HTR-8/SVneo (cell line): ENCODE measurements at regions not wholly inside any gene's neighbourhood (a gene's known extent, or its start where the extent isn't known, plus 50 kb on each side); places are given as distances from the start of the nearest gene placed in this dataset.
A peak's percentile ranks its signal among the peaks of the same experiment; 100 is the strongest.
"Not testable (repeated sequence)": the region's sequence is repeated elsewhere in the genome, so short reads cannot be mapped to it uniquely, and the experiment has no call there.

Experiments used
- DNase-seq: peaks from one replicate; pipeline ENCODE4 v3.0.0; 2011; ENCODE audit warnings: low spot score, mixed read lengths; ENCODE audit not compliant: insufficient read length
- FAIRE-seq: peaks from 2 replicates; lab custom pipeline; 2011; peaks lifted over from hg19 to GRCh38; lab: Jason Lieb, UNC

- FAIRE-seq: no peak
Observed at GRCh38 chr1:43108080-43108479, 64.0 kb downstream of the EBNA1BP2 start.

DNA sequence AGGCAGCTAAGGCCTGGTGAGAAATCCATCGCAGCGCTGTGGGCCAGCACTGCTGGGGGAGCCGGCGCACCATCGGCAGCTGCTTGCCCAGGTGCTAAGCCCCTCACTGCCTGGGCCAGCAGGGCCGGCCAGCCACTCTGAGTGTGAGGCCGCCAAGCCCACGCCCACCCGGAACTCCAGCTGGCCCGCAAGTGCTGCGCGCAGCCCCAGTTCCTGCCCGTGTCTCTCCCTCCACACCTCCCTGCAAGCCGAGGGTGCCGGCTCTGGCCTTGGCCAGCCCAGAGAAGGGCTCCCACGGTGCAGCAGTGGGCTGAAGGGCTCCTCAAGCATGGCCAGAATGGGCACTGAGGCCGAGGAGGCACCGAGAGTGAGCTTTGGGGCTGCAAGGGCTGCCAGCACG is 64.4 kb downstream of the EBNA1BP2 start:
- DNase-seq (no peak), FAIRE-seq (no peak)

More at GRCh38 chr1:43108080-43108479, 64.0 kb downstream of the EBNA1BP2 start:
- DNase-seq: no peak

DNA sequence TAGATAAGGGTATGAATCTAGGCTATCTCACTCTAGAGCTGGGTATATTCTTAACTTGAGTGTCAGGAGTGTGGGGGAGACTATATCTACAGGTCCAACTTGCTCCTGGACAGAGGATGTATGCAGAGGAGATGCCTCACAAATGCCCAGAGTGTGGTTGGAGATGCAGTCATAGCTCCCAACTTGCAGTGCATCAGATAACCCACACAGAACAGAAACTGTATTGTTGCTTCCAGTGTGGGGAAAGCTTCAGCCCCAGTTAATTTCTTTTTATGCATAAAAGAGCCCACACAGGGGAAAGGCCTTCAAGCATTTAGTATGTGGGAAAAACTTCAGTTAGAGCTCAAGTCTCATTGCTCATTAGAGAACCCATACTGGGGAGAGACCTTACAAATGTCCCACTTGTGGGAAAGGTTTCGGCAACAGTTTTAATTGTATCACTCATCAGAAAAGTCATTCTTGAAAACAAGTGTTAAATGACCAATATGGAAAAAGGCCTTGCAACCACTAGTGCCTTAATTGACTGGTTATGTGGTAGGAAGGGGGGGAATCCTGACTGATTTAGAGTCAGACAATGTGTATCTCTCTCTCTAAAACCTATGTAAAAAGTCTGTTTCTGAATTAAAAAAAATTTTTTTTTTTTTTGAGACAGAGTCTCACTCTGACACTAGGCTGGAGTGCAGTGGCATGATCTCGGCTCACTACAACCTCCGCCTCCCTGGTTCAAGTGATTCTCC is 67.9 kb downstream of the EBNA1BP2 start:
- FAIRE-seq (no peak), DNase-seq (no peak)

DNA sequence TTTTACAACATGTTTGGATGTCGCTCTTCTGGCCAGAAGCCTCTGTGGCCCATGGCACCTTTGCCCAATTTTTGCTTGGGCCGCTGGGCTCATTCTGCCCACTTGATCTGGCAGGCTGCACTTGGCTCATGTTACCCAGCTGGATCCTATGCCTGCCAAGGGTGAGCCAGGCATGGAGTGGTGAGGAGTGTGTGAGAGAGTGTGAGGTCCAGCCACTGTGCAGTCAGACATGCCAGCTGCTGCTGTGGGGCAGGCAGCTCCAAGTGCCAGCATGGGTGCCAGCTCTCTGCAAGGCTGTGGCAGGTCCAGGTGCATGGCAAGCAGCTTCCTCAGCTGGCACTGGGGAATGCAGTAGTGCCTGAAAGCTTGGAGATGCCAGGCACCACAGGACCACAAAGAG is 71.0 kb downstream of the EBNA1BP2 start:
- DNase-seq (no peak), FAIRE-seq (no peak)

GRCh38 chr1:43098200-43098599 is 73.9 kb downstream of the EBNA1BP2 start:
- FAIRE-seq: no peak

DNA sequence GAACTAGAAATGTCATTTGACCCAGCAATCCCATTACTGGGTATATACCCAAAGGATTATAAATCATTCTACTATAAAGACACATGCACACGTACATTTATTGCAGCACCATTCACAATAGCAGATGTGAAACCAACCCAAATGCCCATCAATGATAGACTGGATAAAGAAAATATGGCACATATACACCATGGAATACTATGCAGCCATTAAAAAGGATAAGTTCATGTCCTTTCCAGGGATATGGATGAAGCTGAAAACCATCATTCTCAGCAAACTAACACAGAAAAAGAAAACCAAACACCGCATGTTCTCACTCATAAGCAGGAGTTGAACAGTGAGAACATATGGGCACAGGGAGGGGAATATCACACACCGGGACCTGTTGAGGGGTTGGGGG is 75.6 kb downstream of the EBNA1BP2 start:
- FAIRE-seq, DNase-seq: not testable (repeated sequence)

More at GRCh38 chr1:43098200-43098599, 73.9 kb downstream of the EBNA1BP2 start:
- no peak for DNase-seq

DNA sequence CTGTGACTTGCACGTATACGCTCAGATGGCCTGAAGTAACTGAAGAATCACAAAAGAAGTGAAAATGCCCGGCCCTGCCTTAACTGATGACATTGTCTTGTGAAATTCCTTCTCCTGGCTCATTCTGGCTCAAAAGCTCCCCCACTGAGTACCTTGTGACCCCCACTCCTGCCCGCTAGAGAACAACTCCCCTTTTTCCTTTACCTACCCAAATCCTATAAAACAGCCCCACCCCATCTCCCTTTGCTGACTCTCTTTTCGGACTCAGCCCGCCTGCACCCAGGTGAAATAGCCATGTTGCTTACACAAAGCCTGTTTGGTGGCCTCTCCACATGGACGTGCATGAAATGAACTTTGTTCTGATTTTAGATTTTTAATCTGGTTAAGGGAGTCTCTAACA is 81.3 kb downstream of the EBNA1BP2 start:
- DNase-seq, FAIRE-seq: not testable (repeated sequence)

GRCh38 chr1:43090157-43090556 is 81.9 kb downstream of the EBNA1BP2 start:
- FAIRE-seq, DNase-seq: not testable (repeated sequence)

GRCh38 chr1:43083375-43083891 is 88.7 kb downstream of the EBNA1BP2 start:
- FAIRE-seq: no peak
- DNase-seq: no peak

- DNase-seq (no peak), FAIRE-seq (no peak)
Observed at GRCh38 chr1:43082740-43083139, 89.3 kb downstream of the EBNA1BP2 start.

DNA sequence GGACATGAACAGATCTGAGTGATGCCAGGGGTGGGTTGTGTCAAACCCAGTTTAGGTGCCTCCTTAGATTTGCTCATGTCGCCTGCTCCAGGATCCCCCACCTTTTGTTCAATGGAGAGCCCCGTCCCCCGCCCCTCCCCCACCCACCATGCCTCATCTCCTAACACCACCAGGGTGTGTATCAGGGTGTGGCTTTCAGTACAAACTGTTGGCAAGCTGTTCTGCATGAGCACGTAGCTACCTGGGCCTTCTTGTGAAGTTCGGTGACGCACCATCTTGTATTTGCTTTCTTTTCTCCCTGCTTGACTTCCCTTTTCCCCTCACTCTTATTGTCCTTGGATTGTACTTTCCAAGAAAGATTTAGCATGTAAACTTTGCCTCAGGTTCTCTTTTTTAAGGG is 94.8 kb downstream of the EBNA1BP2 start:
- FAIRE-seq (no peak), DNase-seq (no peak)

DNA sequence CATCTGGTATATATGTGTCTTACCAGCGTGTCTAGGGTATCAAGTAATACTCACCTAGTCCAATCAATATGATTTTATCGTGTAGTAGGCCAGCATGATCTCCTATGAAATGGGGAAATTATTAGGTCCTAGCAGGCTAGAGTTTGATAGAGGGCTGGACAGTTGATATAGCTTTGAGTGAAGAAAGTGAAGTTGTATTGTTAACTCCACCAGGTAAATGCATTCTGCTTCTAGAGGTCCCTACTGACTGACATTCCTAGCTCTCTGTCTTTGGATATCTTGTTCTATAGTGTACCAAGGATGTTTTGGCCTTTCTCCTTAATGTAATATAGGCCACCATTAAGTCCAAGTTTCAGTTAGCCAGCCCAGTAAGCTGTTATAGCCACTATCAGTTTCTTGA is 97.4 kb downstream of the EBNA1BP2 start:
- FAIRE-seq: no peak
- no peak for DNase-seq

GRCh38 chr1:43074244-43074643 is 97.8 kb downstream of the EBNA1BP2 start:
- DNase-seq: no peak
- FAIRE-seq: no peak

DNA sequence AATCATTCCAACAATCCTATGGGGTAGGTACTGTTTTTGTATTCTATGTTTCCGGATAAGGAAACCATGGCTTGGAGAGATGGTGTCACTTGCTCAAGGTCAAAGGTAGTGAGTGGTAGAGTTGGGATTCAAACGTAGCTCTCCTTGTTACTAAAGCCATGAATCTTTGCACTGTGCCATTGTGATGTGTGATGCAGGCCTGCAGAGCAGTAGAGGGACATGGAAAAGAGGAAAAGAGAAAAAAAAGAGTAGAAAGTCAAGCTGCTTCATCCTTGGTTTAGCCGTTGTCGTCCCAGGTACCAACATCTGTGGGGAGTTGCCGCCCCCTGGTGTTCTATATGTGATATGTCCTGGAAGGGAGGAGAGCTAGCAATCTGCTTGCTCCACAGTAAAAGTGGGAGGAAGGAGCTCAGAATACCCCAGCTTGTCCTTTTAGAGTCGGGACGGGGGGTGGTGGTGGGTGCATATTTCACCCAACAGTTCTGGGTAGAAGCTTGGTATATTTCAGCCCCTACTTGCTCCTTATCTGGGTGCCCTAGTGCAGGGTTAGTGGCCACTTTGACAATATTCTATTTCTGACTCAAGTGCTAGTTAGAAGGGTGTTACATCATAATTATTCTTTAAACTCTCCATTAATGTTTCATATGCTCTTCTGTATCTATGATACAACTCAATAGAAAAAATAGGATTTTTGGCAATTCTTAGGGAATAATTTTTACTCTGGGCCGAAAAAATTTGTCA is 98.4 kb downstream of the EBNA1BP2 start:
- no peak for FAIRE-seq
- DNase-seq: peak; percentile 65

- DNase-seq (no peak), FAIRE-seq (no peak)
Observed at GRCh38 chr1:43072314-43072713, 99.8 kb downstream of the EBNA1BP2 start.

DNA sequence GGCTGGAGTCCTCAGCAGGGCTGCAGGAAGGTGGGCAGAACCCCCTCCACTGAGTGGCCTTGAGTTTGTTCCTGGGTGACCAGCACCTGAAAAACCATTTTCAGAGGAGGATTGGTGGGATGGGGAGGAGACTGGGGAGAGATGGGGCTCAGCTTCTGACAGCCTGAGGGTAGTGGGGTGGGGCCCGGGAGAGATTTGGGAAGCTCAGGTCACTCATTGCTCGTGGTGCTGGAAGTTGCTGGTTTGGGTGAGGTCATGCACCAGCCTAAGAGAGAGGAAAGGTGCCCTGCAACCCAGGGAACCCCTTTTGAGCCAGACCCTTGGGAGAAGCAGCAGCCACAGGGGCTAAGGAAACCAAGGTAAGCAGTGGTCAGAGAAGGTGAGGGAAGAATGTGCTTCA is 100.8 kb downstream of the EBNA1BP2 start:
- no peak for FAIRE-seq

DNA sequence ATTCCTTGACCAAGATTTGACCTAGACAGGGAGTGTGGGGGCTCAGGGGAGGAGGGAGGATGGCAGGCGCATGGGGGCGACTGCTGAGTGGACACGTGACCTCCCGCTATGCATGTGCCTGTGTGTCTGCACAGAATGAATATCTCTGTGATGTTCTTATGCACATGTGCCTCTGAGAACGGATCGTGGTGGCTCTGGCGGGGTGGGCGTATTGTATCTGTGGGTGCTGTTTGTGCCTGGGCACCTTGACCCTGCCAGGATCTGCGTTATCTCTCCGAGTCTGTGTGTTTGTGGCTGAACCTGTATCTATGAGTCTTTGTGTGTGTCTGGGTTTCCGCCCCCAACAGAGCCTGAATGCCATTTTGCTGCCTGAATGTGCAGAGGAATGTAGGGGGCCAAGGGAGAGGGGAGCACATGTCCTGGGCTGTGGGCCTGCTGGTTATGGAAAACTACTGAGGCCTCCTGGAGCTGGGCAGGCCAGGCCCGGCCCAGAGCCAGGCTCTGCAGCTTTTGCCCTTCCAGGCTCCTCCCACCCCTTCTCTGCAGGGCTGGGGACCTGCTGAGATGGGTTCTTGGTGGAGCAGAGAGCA is 102.5 kb downstream of the EBNA1BP2 start:
- no peak for DNase-seq

More for the DNA sequence above, 100.8 kb downstream of the EBNA1BP2 start:
- no peak for DNase-seq

GRCh38 chr1:43068911-43069310 is 103.2 kb downstream of the EBNA1BP2 start:
- no peak for FAIRE-seq
- no peak for DNase-seq

More for the DNA sequence above, 102.5 kb downstream of the EBNA1BP2 start:
- FAIRE-seq: no peak

- no peak for FAIRE-seq
- no peak for DNase-seq
Observed at GRCh38 chr1:43067977-43068751, 103.9 kb downstream of the EBNA1BP2 start.

- FAIRE-seq (no peak), DNase-seq (no peak)
Observed at GRCh38 chr1:43067233-43067745, 104.8 kb downstream of the EBNA1BP2 start.
